ENCODE measurements at regions not wholly inside any gene's neighbourhood (a gene's known extent, or its start where the extent isn't known, plus 50 kb on each side); places are given as distances from the start of the nearest gene placed in this dataset.
"Not testable (repeated sequence)": the region's sequence is repeated elsewhere in the genome, so short reads cannot be mapped to it uniquely, and the experiment has no call there.

- DNase-seq (ENCODE audit: low spot score): no peak
Observed at GRCh38 chr6:122180132-122180531, 219.3 kb upstream of the HSF2 start.

GRCh38 chr6:122182061-122182460 is 217.4 kb upstream of the HSF2 start:
- no peak for DNase-seq (ENCODE audit: low spot score)

GRCh38 chr6:122184401-122184827 is 215.0 kb upstream of the HSF2 start:
- no peak for DNase-seq (ENCODE audit: low spot score)

- not testable (repeated sequence) for DNase-seq (ENCODE audit: low spot score)
Observed at GRCh38 chr6:122185458-122185857, 214.0 kb upstream of the HSF2 start.

- no peak for DNase-seq (ENCODE audit: low spot score)
Observed at GRCh38 chr6:122187186-122187585, 212.3 kb upstream of the HSF2 start.

GRCh38 chr6:122198922-122199321 is 200.5 kb upstream of the HSF2 start:
- no peak for DNase-seq (ENCODE audit: low spot score)

- no peak for DNase-seq (ENCODE audit: low spot score)
Observed at GRCh38 chr6:122200440-122200839, 199.0 kb upstream of the HSF2 start.

GRCh38 chr6:122202576-122203137 is 196.8 kb upstream of the HSF2 start:
- DNase-seq (ENCODE audit: low spot score): no peak

- DNase-seq (ENCODE audit: low spot score): no peak
Observed at GRCh38 chr6:122207061-122207460, 192.4 kb upstream of the HSF2 start.

GRCh38 chr6:122207794-122208193 is 191.7 kb upstream of the HSF2 start:
- no peak for DNase-seq (ENCODE audit: low spot score)

GRCh38 chr6:122214605-122215318 is 184.7 kb upstream of the HSF2 start:
- DNase-seq (ENCODE audit: low spot score): no peak

- DNase-seq (ENCODE audit: low spot score): no peak
Observed at GRCh38 chr6:122220254-122220653, 179.2 kb upstream of the HSF2 start.

GRCh38 chr6:122222761-122223160 is 176.7 kb upstream of the HSF2 start:
- DNase-seq (ENCODE audit: low spot score): no peak

- no peak for DNase-seq (ENCODE audit: low spot score)
Observed at GRCh38 chr6:122223251-122223650, 176.2 kb upstream of the HSF2 start.

GRCh38 chr6:122238861-122239260 is 160.6 kb upstream of the HSF2 start:
- no peak for DNase-seq (ENCODE audit: low spot score)

- no peak for DNase-seq (ENCODE audit: low spot score)
Observed at GRCh38 chr6:122246906-122247658, 152.4 kb upstream of the HSF2 start.

- no peak for DNase-seq (ENCODE audit: low spot score)
Observed at GRCh38 chr6:122248001-122248669, 151.3 kb upstream of the HSF2 start.

GRCh38 chr6:122248844-122249243 is 150.6 kb upstream of the HSF2 start:
- DNase-seq (ENCODE audit: low spot score): no peak

GRCh38 chr6:122258839-122259238 is 140.6 kb upstream of the HSF2 start:
- DNase-seq (ENCODE audit: low spot score): no peak

- no peak for DNase-seq (ENCODE audit: low spot score)
Observed at GRCh38 chr6:122264557-122264956, 134.9 kb upstream of the HSF2 start.

- no peak for DNase-seq (ENCODE audit: low spot score)
Observed at GRCh38 chr6:122265755-122266154, 133.7 kb upstream of the HSF2 start.

- DNase-seq (ENCODE audit: low spot score): no peak
Observed at GRCh38 chr6:122268394-122268793, 131.1 kb upstream of the HSF2 start.

GRCh38 chr6:122276637-122277036 is 122.8 kb upstream of the HSF2 start:
- peak; percentile 86 for DNase-seq (ENCODE audit: low spot score)

Data from kidney tubule cell (primary cell).